K562 (cell line): ENCODE measurements at regions not wholly inside any gene's neighbourhood (a gene's known extent, or its start where the extent isn't known, plus 50 kb on each side); places are given as distances from the start of the nearest gene placed in this dataset.

ENCODE experiments used
- ATAC-seq: fragments of 200-7000 bp; cut with Tn5 transposase; 3 replicates; pipeline ENCODE4 v1.9.1; 2020; ENCODE audit warnings: moderate library complexity
- BruUV-seq: library from RNA; stranded (reverse); fragments of 400-500 nt; replicated peaks from 2 replicates; lab custom pipeline; 2021; lab: Mats Ljungman, UMichigan
- CTCF ChIA-PET: fragments of 300-600 bp; formaldehyde crosslinking; extraction: SDS; loops from one replicate; lab custom pipeline; 2021; ENCODE audit warnings: low intra/inter-chr PET ratio; lab: Yijun Ruan, JAX
- POLR2A ChIA-PET: fragments of 300-600, 350-650 bp; sonication (Branson Sonifier 250); formaldehyde crosslinking; extraction: SDS; loops from one replicate; lab custom pipeline; 2021; ENCODE audit warnings: antibody characterized with exemption, inconsistent platforms; lab: Yijun Ruan, JAX
- DNase-seq, 4 experiments: peaks; one replicate each; pipeline versions ENCODE4 v3.0.0 to v3.0.0-alpha.2; 2011 to 2018; ENCODE audit warnings: low spot score in 3 of 4, mixed read lengths in 3 of 4; ENCODE audit errors: extremely low read depth in 1 of 4
- FAIRE-seq: peaks from 2 replicates; lab custom pipeline; 2011; peaks lifted over from hg19 to GRCh38; lab: Jason Lieb, UNC
- H2AFZ ChIP-seq: 2 replicates; pipeline ENCODE4 v1.6.0; 2011; ENCODE audit warnings: low read depth, low read length, control low read depth, inconsistent platforms
- H3K27ac ChIP-seq: fragments of 200-600 bp; 3 replicates; pipeline ENCODE4 v1.8.0; 2011; ENCODE audit warnings: low read depth, mild to moderate bottlenecking, control low read depth, inconsistent platforms, low read length, moderate library complexity, mixed read lengths; ENCODE audit errors: extremely low read depth
- H3K27me3 ChIP-seq, 2 experiments: fragments of 300-600 bp in 1 of 2; 2 replicates in 1 of 2; 3 replicates in 1 of 2; pipeline versions ENCODE4 v1.6.0 to v1.8.0; 2011; ENCODE audit warnings: inconsistent platforms in 2 of 2, low read length in 2 of 2, mild to moderate bottlenecking in 1 of 2, mixed read lengths in 1 of 2, moderate library complexity in 1 of 2; ENCODE audit not compliant: control insufficient read depth in 2 of 2, insufficient read depth in 2 of 2
- H3K36me3 ChIP-seq: fragments of 300-600 bp; 3 replicates; pipeline ENCODE4 v1.8.0; 2011; ENCODE audit warnings: mild to moderate bottlenecking, low read length, inconsistent platforms; ENCODE audit not compliant: control insufficient read depth, insufficient read depth
- H3K4me1 ChIP-seq, 2 experiments: fragments of 200-600 bp in 1 of 2; replicated peaks in 1 of 2; 2 replicates in 1 of 2; 3 replicates in 1 of 2; pipeline versions ENCODE4 v1.5.1 to v1.8.0; 2011; ENCODE audit warnings: inconsistent platforms in 2 of 2, low read length in 2 of 2, mild to moderate bottlenecking in 1 of 2, mixed read lengths in 1 of 2, moderate library complexity in 1 of 2; ENCODE audit not compliant: control insufficient read depth in 2 of 2, insufficient read depth in 2 of 2
- H3K4me2 ChIP-seq: 2 replicates; pipeline ENCODE4 v1.6.1; 2011; ENCODE audit warnings: low read length, control low read depth, inconsistent platforms, mixed read lengths; ENCODE audit not compliant: insufficient read depth
- H3K4me3 ChIP-seq: fragments of 200-600 bp; sonication (generic), shearing (Covaris generic); 2 replicates; pipeline ENCODE4 v1.5.1; 2016; ENCODE audit warnings: control low read depth, inconsistent platforms
- H3K79me2 ChIP-seq: fragments of 200-600 bp; 3 replicates; pipeline ENCODE4 v1.8.0; 2011; ENCODE audit warnings: low read length, inconsistent platforms; ENCODE audit not compliant: control insufficient read depth, insufficient read depth
- H3K9ac ChIP-seq, 2 experiments: 2 replicates each; pipeline versions ENCODE4 v1.6.0 to v1.6.1; 2011; ENCODE audit warnings: low read depth in 2 of 2, low read length in 2 of 2, control low read depth in 1 of 2, inconsistent platforms in 1 of 2, mild to moderate bottlenecking in 1 of 2, mixed read lengths in 1 of 2; ENCODE audit not compliant: insufficient read depth in 1 of 2
- H3K9me1 ChIP-seq: one replicate; pipeline ENCODE4 v1.6.0; 2011; ENCODE audit warnings: inconsistent platforms, mild to moderate bottlenecking, low read length, moderate library complexity; ENCODE audit not compliant: control insufficient read depth, insufficient read depth
- H3K9me3 ChIP-seq: replicated peaks from 2 replicates; pipeline ENCODE4 v1.5.1; 2011; ENCODE audit warnings: low read depth, low read length, inconsistent platforms; ENCODE audit not compliant: control insufficient read depth, insufficient read depth
- H4K20me1 ChIP-seq: replicated peaks from 2 replicates; pipeline ENCODE4 v1.6.1; 2011; ENCODE audit warnings: low read length, inconsistent platforms, mixed read lengths; ENCODE audit not compliant: control insufficient read depth, insufficient read depth
- CHD2 ChIP-seq: IDR thresholded peaks from 2 replicates; pipeline ENCODE4 v1.6.1; 2011; ENCODE audit warnings: low read depth, low read length
- CHD7 ChIP-seq: fragments of 200-600 bp; sonication (generic); IDR thresholded peaks from one replicate; pipeline ENCODE4 v1.6.1; 2012; ENCODE audit warnings: mild to moderate bottlenecking, low read depth, low read length, inconsistent platforms
- ELK3 ChIP-seq: fragments of 450-650 bp; formaldehyde crosslinking; IDR thresholded peaks from 2 replicates; pipeline ENCODE4 v1.4.0; 2020; ENCODE audit warnings: mild to moderate bottlenecking
- IFI16 ChIP-seq: fragments of 250-450 bp; sonication (Bioruptor Pico); IDR thresholded peaks from 2 replicates; pipeline ENCODE4 v2.1.2; 2022; ENCODE audit warnings: mild to moderate bottlenecking, inconsistent platforms
- MCM7 ChIP-seq, 2 experiments: fragments of 450-650 bp; IDR thresholded peaks; 2 replicates each; pipeline ENCODE4 v1.6.1; 2016 to 2018
- SP2 ChIP-seq: IDR thresholded peaks from 2 replicates; pipeline ENCODE4 v1.6.1; 2011; ENCODE audit warnings: mild to moderate bottlenecking, low read depth, low read length, moderate library complexity; ENCODE audit not compliant: poor library complexity, severe bottlenecking; ENCODE audit errors: extremely low read depth
- TCF7 ChIP-seq: sonication (generic); IDR thresholded peaks from 2 replicates; pipeline ENCODE4 v1.6.1; 2016; ENCODE audit warnings: antibody characterized with exemption, borderline replicate concordance
- ZNF551 ChIP-seq: fragments of 250-450 bp; sonication (Bioruptor Pico); IDR thresholded peaks from 2 replicates; pipeline ENCODE4 v1.5.0; 2021; ENCODE audit warnings: mild to moderate bottlenecking, moderate library complexity
- WGBS: fragments of 100-300 bp; shearing (Covaris generic); methylation state at CpG from one replicate; pipeline ENCODE4 v1.1.6; 2016; ENCODE audit warnings: low coverage, mixed read lengths; ENCODE audit not compliant: insufficient coverage; ENCODE audit errors: missing lambda C conversion rate; 5-methylcytosine and 5-hydroxymethylcytosine counted together
- in situ Hi-C: fragments of 300-500 bp; cut with MboI; formaldehyde crosslinking; loops from 4 replicates; pipeline ENCODE4 v1.15.0; 2018; ENCODE audit warnings: inconsistent platforms, mixed read lengths
- intact Hi-C: fragments of 100-400 bp; cut with micrococcal nuclease; formaldehyde crosslinking; loops from 2 replicates; pipeline ENCODE4 v1.14.2; 2022
- TF ChIP-seq, protein P1 (sequence below): IDR thresholded peaks from 2 replicates; pipeline ENCODE4 v1.6.1; 2014; ENCODE audit warnings: antibody characterized with exemption

DNA sequence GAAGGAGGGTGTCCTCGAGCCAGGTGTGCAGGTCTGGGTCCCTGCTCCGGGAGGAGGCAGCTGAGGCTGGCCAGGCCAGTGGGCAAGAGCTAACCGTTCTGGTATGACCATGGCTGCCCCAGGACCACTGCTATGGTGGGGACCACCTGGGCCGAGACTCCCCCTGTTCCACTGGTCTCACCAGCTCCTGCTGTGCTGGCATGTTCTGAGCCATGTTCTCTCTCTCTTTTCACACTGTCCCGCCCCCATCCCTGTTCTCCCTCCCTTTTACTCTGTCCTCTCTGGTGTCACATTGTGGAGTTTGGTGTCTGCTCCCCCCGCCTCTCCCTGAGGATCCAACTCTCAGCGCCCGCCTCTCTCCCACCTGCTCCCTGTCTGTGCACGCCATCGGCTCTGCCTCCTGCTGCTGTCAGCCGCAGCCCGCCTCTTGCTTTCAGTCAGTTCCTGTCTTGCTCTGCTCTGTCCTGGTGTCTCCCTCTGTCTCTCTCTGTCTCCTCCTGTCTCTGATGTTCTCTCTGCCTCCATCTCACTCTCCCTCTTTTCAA, 66.4 kb downstream of the LRRC32 start:
- Histone ChIP-seq H3K4me2 (no peak overlapping the region), H4K20me1 (no peaks in the 10 kb centered on the region; the same call in 1 of the 2 replicates), H3K4me1 (peaks cover 0 to 8% of the 10 kb centered on the region in 2 experiments; a peak in 3 of 5 replicates), H3K9ac (no peak overlapping the region), H3K27me3 (no peaks in the 10 kb centered on the region), H3K79me2 (no peaks in the 10 kb centered on the region), H2AFZ (no peak overlapping the region), H3K4me3 (no peak overlapping the region), H3K27ac (no peak overlapping the region), H3K9me1 (no peaks in the 10 kb centered on the region), H3K9me3 (no peaks in the 10 kb centered on the region), H3K36me3 (no peaks in the 10 kb centered on the region)
- in situ Hi-C loops: no loop called here
- ATAC-seq (no peak), FAIRE-seq (no peak), DNase-seq (no peak)
- intact Hi-C loops: no loop called here
- 23% methylated on average over 4 of the region's 12 CpGs for WGBS
- ChIA-PET POLR2A (no interaction called here), CTCF (no interaction called here)
- BruUV-seq: no TSS peak
- no peak for TF ChIP-seq CHD2
- no peak for TF ChIP-seq CHD7
- no peak for TF ChIP-seq IFI16 (CRISPR knock-in tag)
- TF ChIP-seq ELK3 (CRISPR knock-in tag): no peak
- no peak for TF ChIP-seq TCF7
- no peak for TF ChIP-seq ZNF551 (CRISPR knock-in tag)
- TF ChIP-seq SP2: no peak
- no peak for TF ChIP-seq MCM7 (IDR thresholded peaks at IDR 0.05)
- TF ChIP-seq, protein P1, sequence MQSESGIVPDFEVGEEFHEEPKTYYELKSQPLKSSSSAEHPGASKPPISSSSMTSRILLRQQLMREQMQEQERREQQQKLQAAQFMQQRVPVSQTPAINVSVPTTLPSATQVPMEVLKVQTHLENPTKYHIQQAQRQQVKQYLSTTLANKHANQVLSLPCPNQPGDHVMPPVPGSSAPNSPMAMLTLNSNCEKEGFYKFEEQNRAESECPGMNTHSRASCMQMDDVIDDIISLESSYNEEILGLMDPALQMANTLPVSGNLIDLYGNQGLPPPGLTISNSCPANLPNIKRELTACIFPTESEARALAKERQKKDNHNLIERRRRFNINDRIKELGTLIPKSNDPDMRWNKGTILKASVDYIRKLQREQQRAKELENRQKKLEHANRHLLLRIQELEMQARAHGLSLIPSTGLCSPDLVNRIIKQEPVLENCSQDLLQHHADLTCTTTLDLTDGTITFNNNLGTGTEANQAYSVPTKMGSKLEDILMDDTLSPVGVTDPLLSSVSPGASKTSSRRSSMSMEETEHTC: no peak
